Smooth muscle cell (in vitro differentiated cells): ENCODE measurements at regions not wholly inside any gene's neighbourhood (a gene's known extent, or its start where the extent isn't known, plus 50 kb on each side); places are given as distances from the start of the nearest gene placed in this dataset.
A peak's percentile ranks its signal among the peaks of the same experiment; 100 is the strongest.

ENCODE experiments used
- DNase-seq: peaks from one replicate; lab custom pipeline; 2025; ENCODE audit not compliant: unreplicated experiment; lab: John Stamatoyannopoulos, UW
- H2AFZ ChIP-seq: fragments of 200-600 bp; sonication (generic); 2 replicates; pipeline ENCODE4 v1.6.0; 2016; ENCODE audit warnings: antibody characterized with exemption, low read depth, mild to moderate bottlenecking
- H3F3A ChIP-seq: fragments of 200-600 bp; sonication (generic); 2 replicates; pipeline ENCODE4 v1.6.0; 2017; ENCODE audit warnings: antibody characterized with exemption, low read depth
- H3K27ac ChIP-seq: fragments of 200-600 bp; sonication (generic); 2 replicates; pipeline ENCODE4 v1.5.1; 2016; ENCODE audit warnings: low read depth, mild to moderate bottlenecking
- H3K27me3 ChIP-seq: fragments of 200-600 bp; sonication (generic); 2 replicates; pipeline ENCODE4 v1.6.1; 2016; ENCODE audit warnings: low read depth, mild to moderate bottlenecking
- H3K36me3 ChIP-seq: fragments of 200-600 bp; sonication (generic); 2 replicates; pipeline ENCODE4 v1.5.1; 2016; ENCODE audit warnings: low read depth
- H3K4me1 ChIP-seq: fragments of 200-600 bp; sonication (generic); 2 replicates; pipeline ENCODE4 v1.5.1; 2016; ENCODE audit warnings: low read depth
- H3K4me2 ChIP-seq: fragments of 200-600 bp; sonication (generic); 2 replicates; pipeline ENCODE4 v1.6.0; 2016; ENCODE audit warnings: mild to moderate bottlenecking
- H3K4me3 ChIP-seq: fragments of 200-600 bp; sonication (generic); 2 replicates; pipeline ENCODE4 v1.5.1; 2016; ENCODE audit warnings: mild to moderate bottlenecking
- H3K79me2 ChIP-seq: fragments of 200-600 bp; sonication (generic); 2 replicates; pipeline ENCODE4 v1.6.0; 2016; ENCODE audit warnings: low read depth, mild to moderate bottlenecking
- H3K9ac ChIP-seq: fragments of 200-600 bp; sonication (generic); 2 replicates; pipeline ENCODE4 v1.6.0; 2016; ENCODE audit warnings: low read depth
- H3K9me3 ChIP-seq: fragments of 200-600 bp; sonication (generic); replicated peaks from 2 replicates; pipeline ENCODE4 v1.5.1; 2016; ENCODE audit warnings: low read depth
- H4K20me1 ChIP-seq: fragments of 200-600 bp; sonication (generic); 2 replicates; pipeline ENCODE4 v1.6.0; 2016; ENCODE audit warnings: low read depth
- WGBS: methylation state at CpG from one replicate; pipeline ENCODE4 v1.1.7; 2016; ENCODE audit warnings: low lambda C conversion rate; 5-methylcytosine and 5-hydroxymethylcytosine counted together
- TF ChIP-seq, protein P1 (sequence below): fragments of 200-600 bp; sonication (generic); IDR thresholded peaks from 2 replicates; pipeline ENCODE4 v1.5.1; 2017; ENCODE audit warnings: borderline replicate concordance, mild to moderate bottlenecking, antibody characterized with exemption; ENCODE audit not compliant: insufficient read depth, poor library complexity, severe bottlenecking

DNA sequence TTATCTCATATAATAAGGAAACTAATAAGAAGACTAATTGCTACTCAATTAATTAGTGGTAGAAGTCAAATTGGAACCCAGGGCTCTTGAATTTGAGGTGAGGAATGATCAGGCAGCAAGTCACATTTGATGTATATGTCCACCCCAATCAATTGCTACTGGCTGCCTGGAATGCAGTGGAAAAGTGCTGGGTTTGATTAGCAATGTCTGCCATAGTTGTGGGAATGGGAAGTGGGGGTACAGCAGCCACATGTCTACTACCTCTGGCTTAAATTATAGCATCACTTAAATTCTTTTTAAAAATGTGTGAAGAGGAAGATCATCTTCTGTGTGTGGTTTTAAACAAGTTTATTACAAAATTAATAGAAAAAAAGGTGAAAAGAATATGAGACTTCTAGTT lies 50.8 kb upstream of the NAV2 start:
- Histone ChIP-seq H3K27ac (peak overlapping the region; percentile 86), H3K79me2 (no peaks in the 10 kb centered on the region), H3F3A (no peaks in the 10 kb centered on the region), H3K36me3 (no peaks in the 10 kb centered on the region), H3K4me3 (no peak overlapping the region), H3K9ac (no peak overlapping the region), H3K4me2 (no peak overlapping the region), H4K20me1 (no peaks in the 10 kb centered on the region), H3K9me3 (no peaks in the 10 kb centered on the region), H3K4me1 (no peaks in the 10 kb centered on the region), H2AFZ (no peak overlapping the region), H3K27me3 (no peaks in the 10 kb centered on the region)
- DNase-seq: no peak
- TF ChIP-seq, protein P1, sequence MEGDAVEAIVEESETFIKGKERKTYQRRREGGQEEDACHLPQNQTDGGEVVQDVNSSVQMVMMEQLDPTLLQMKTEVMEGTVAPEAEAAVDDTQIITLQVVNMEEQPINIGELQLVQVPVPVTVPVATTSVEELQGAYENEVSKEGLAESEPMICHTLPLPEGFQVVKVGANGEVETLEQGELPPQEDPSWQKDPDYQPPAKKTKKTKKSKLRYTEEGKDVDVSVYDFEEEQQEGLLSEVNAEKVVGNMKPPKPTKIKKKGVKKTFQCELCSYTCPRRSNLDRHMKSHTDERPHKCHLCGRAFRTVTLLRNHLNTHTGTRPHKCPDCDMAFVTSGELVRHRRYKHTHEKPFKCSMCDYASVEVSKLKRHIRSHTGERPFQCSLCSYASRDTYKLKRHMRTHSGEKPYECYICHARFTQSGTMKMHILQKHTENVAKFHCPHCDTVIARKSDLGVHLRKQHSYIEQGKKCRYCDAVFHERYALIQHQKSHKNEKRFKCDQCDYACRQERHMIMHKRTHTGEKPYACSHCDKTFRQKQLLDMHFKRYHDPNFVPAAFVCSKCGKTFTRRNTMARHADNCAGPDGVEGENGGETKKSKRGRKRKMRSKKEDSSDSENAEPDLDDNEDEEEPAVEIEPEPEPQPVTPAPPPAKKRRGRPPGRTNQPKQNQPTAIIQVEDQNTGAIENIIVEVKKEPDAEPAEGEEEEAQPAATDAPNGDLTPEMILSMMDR: no peak

- H3K9me3 ChIP-seq: no peaks in the 10 kb centered on the region
- H4K20me1 ChIP-seq: no peaks in the 10 kb centered on the region
- H3K4me3 ChIP-seq: no peak overlapping the region
- peak overlapping the region; percentile 86 for H3K27ac ChIP-seq
- no peak overlapping the region for H3K4me2 ChIP-seq
- DNase-seq: no peak
- no peaks in the 10 kb centered on the region for H3K27me3 ChIP-seq
- no peak overlapping the region for H3K9ac ChIP-seq
- H3F3A ChIP-seq: no peaks in the 10 kb centered on the region
- no peaks in the 10 kb centered on the region for H3K36me3 ChIP-seq
- no peaks in the 10 kb centered on the region for H3K79me2 ChIP-seq
- TF ChIP-seq, protein P1: no peak
- no peak overlapping the region for H2AFZ ChIP-seq
- no peaks in the 10 kb centered on the region for H3K4me1 ChIP-seq
- WGBS: 34% methylated on average over 5 of the region's 5 CpGs
Measured at GRCh38 chr11:19660076-19660475, 52.6 kb upstream of the NAV2 start.

- H3K4me3 ChIP-seq: no peak overlapping the region
- H2AFZ ChIP-seq: no peak overlapping the region
- H3K9me3 ChIP-seq: no peaks in the 10 kb centered on the region
- no peaks in the 10 kb centered on the region for H3K79me2 ChIP-seq
- no peak overlapping the region for H3K9ac ChIP-seq
- no peaks in the 10 kb centered on the region for H3K27me3 ChIP-seq
- no peak overlapping the region for H3K4me2 ChIP-seq
- no peaks in the 10 kb centered on the region for H3F3A ChIP-seq
- H4K20me1 ChIP-seq: no peaks in the 10 kb centered on the region
- TF ChIP-seq, protein P1: no peak
- no peak for DNase-seq
- H3K27ac ChIP-seq: peak overlapping the region; percentile 86
- H3K4me1 ChIP-seq: no peaks in the 10 kb centered on the region
- no peaks in the 10 kb centered on the region for H3K36me3 ChIP-seq
Measured at GRCh38 chr11:19659529-19659928, 53.1 kb upstream of the NAV2 start.

GRCh38 chr11:19658344-19658743 lies 54.3 kb upstream of the NAV2 start:
- no peak overlapping the region for H2AFZ ChIP-seq
- H3K36me3 ChIP-seq: no peaks in the 10 kb centered on the region
- H4K20me1 ChIP-seq: no peaks in the 10 kb centered on the region
- TF ChIP-seq, protein P1: no peak
- H3K4me2 ChIP-seq: no peak overlapping the region
- no peak for DNase-seq
- no peaks in the 10 kb centered on the region for H3K4me1 ChIP-seq
- no peaks in the 10 kb centered on the region for H3K79me2 ChIP-seq
- H3K27me3 ChIP-seq: no peaks in the 10 kb centered on the region
- 33% methylated on average over 2 of the region's 2 CpGs for WGBS
- H3K27ac ChIP-seq: peak overlapping the region; percentile 86
- no peaks in the 10 kb centered on the region for H3F3A ChIP-seq
- H3K9me3 ChIP-seq: no peaks in the 10 kb centered on the region
- no peak overlapping the region for H3K4me3 ChIP-seq
- no peak overlapping the region for H3K9ac ChIP-seq
